Activated naive CD4-positive, alpha-beta T cell treated with anti-CD3 and anti-CD28 coated beads, Interleukin-2, amount 50 U/mL, for 24 hours (primary cell): ENCODE measurements at regions not wholly inside any gene's neighbourhood (a gene's known extent, or its start where the extent isn't known, plus 50 kb on each side); places are given as distances from the start of the nearest gene placed in this dataset.
A peak's percentile ranks its signal among the peaks of the same experiment; 100 is the strongest.

Source experiments
- H3K27ac Mint-ChIP-seq: one replicate; pipeline ENCODE4 v1.8.0; 2021; ENCODE audit warnings: mild to moderate bottlenecking, mixed read lengths
- H3K27me3 Mint-ChIP-seq: one replicate; pipeline ENCODE4 v1.8.0; 2021; ENCODE audit warnings: mixed read lengths
- H3K36me3 Mint-ChIP-seq: one replicate; pipeline ENCODE4 v1.8.0; 2021; ENCODE audit warnings: mixed read lengths
- H3K4me1 Mint-ChIP-seq: one replicate; pipeline ENCODE4 v1.8.0; 2021; ENCODE audit warnings: mixed read lengths
- H3K4me3 Mint-ChIP-seq: one replicate; pipeline ENCODE4 v1.8.0; 2021; ENCODE audit warnings: mild to moderate bottlenecking, mixed read lengths
- H3K9me3 Mint-ChIP-seq: one replicate; pipeline ENCODE4 v1.8.0; 2021; ENCODE audit warnings: mixed read lengths

DNA sequence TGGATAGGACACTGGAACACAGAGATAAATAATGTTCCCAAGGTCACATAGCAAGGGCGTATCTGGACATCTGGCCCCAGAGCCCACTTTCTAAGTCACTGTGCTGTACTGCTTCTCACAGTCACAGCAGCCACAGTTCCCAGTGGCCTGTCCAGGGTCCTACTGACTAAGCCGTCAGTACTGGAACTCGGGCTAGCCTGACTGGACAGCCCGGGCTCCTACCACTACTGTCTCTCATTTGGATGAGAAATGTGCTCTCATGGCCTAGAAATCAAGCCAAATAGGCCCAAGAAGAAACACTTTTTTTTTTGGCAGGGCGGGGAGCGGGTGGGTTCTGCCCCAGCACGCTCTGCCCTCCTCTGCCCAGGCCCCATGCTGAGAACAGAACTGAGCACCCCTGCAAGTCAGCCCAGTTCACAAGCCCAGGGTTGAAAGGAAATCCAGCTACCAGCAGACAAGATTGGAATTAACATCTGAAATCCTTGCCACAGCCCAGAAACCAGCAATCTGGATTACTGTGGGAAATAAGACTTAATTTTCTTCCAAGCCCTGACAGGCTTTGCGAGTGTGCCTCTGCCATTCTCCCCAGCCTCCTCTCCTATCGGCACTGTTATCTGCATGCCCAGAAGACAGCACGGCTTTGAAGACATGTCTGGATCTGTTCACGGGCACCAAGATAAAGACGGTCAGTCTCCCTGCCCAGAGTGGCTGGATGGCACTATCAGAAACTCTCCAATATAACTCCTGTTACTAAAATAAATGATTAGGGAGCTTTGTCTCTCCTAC is 182.9 kb upstream of the NCAM1 start:
- no peak overlapping the region for H3K4me3 Mint-ChIP-seq
- H3K4me1 Mint-ChIP-seq: no peaks in the 10 kb centered on the region
- H3K27me3 Mint-ChIP-seq: peaks cover 8% of the 10 kb centered on the region
- H3K9me3 Mint-ChIP-seq: no peaks in the 10 kb centered on the region
- H3K36me3 Mint-ChIP-seq: no peaks in the 10 kb centered on the region
- no peak overlapping the region for H3K27ac Mint-ChIP-seq

GRCh38 chr11:112778877-112779266 is 182.3 kb upstream of the NCAM1 start:
- no peaks in the 10 kb centered on the region for H3K4me1 Mint-ChIP-seq
- no peak overlapping the region for H3K4me3 Mint-ChIP-seq
- H3K27me3 Mint-ChIP-seq: peaks cover 8% of the 10 kb centered on the region
- H3K27ac Mint-ChIP-seq: no peak overlapping the region
- H3K9me3 Mint-ChIP-seq: no peaks in the 10 kb centered on the region
- H3K36me3 Mint-ChIP-seq: no peaks in the 10 kb centered on the region

- Mint-ChIP-seq H3K27ac (peak overlapping the region; percentile 47), H3K36me3 (no peaks in the 10 kb centered on the region), H3K4me1 (no peaks in the 10 kb centered on the region), H3K4me3 (no peak overlapping the region), H3K9me3 (no peaks in the 10 kb centered on the region), H3K27me3 (peaks cover 11% of the 10 kb centered on the region)
Observed at GRCh38 chr11:112780351-112781087, 180.7 kb upstream of the NCAM1 start.

DNA sequence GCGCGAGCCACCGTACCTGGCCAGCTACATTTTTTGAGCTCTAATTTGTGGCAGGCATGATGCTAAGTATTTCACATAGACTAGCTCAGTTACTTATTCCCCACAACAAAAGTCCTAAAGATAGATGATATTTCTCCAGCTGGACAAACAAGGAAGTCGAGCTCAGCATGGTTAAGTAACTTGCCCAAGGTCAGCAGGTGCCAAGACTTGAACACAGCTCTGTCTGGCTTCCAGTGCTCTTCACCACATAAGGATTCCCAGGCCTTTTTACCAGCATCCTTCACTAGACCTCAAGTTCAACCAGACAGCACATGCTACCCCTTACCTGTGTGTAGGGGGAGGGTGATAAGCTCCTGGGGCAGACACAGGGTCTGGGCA is 177.3 kb upstream of the NCAM1 start:
- Mint-ChIP-seq H3K4me1 (no peaks in the 10 kb centered on the region), H3K27ac (no peak overlapping the region), H3K9me3 (no peaks in the 10 kb centered on the region), H3K4me3 (no peak overlapping the region), H3K27me3 (peaks cover 13% of the 10 kb centered on the region), H3K36me3 (no peaks in the 10 kb centered on the region)

- no peaks in the 10 kb centered on the region for H3K36me3 Mint-ChIP-seq
- no peak overlapping the region for H3K27ac Mint-ChIP-seq
- no peaks in the 10 kb centered on the region for H3K4me1 Mint-ChIP-seq
- peaks cover 10% of the 10 kb centered on the region for H3K27me3 Mint-ChIP-seq
- no peaks in the 10 kb centered on the region for H3K9me3 Mint-ChIP-seq
- H3K4me3 Mint-ChIP-seq: no peak overlapping the region
Observed at GRCh38 chr11:112784323-112785073, 176.7 kb upstream of the NCAM1 start.

- no peaks in the 10 kb centered on the region for H3K36me3 Mint-ChIP-seq
- peaks cover 8% of the 10 kb centered on the region for H3K27me3 Mint-ChIP-seq
- H3K9me3 Mint-ChIP-seq: no peaks in the 10 kb centered on the region
- H3K4me3 Mint-ChIP-seq: no peak overlapping the region
- no peak overlapping the region for H3K27ac Mint-ChIP-seq
- no peaks in the 10 kb centered on the region for H3K4me1 Mint-ChIP-seq
Observed at GRCh38 chr11:112785149-112785548, 176.1 kb upstream of the NCAM1 start.

GRCh38 chr11:112785719-112786118 is 175.5 kb upstream of the NCAM1 start:
- Mint-ChIP-seq H3K27me3 (peaks cover 8% of the 10 kb centered on the region), H3K4me3 (no peak overlapping the region), H3K9me3 (no peaks in the 10 kb centered on the region), H3K36me3 (no peaks in the 10 kb centered on the region), H3K4me1 (no peaks in the 10 kb centered on the region), H3K27ac (no peak overlapping the region)

DNA sequence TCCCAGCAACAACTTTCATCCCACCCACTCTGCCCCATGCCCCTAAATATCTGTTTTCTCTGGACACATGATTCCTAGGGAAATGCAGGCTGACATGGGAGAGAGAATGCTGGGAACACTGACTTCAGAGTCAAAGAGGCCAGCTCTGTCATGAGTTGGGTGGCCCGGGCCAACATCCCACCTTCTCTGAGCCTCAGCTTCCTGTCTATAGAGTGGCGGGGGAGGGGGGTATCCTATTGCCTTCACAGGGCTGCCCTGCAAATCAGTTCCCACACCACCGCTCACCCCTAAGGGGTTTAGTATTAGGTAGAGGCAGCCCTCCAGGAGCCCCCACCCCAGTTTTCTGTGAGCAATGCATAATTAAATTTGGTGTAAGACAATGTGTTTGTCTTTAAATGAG is 175.0 kb upstream of the NCAM1 start:
- Mint-ChIP-seq H3K27me3 (peaks cover 8% of the 10 kb centered on the region), H3K4me3 (no peak overlapping the region), H3K36me3 (no peaks in the 10 kb centered on the region), H3K27ac (no peak overlapping the region), H3K4me1 (no peaks in the 10 kb centered on the region), H3K9me3 (no peaks in the 10 kb centered on the region)

GRCh38 chr11:112786886-112787530 is 174.2 kb upstream of the NCAM1 start:
- no peaks in the 10 kb centered on the region for H3K9me3 Mint-ChIP-seq
- no peaks in the 10 kb centered on the region for H3K4me1 Mint-ChIP-seq
- H3K36me3 Mint-ChIP-seq: no peaks in the 10 kb centered on the region
- H3K27ac Mint-ChIP-seq: no peak overlapping the region
- H3K4me3 Mint-ChIP-seq: no peak overlapping the region
- H3K27me3 Mint-ChIP-seq: peaks cover 8% of the 10 kb centered on the region

DNA sequence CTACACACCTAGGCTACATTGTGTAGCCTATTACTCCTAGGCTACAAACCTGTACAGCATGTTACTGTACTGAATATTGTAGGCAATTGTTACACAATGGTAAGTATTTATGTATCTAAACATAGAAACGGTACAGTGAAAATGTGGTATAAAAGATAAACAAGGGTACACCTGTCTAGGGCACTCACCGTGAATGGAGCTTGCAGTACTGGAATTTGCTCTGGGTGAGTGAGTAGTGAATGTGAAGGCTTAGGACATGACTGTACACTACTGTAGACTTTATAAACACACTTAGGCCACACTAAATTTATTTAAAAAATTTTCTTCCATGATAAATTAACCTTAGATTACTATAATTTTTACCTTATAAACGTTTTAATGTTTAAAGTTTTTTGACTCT is 171.7 kb upstream of the NCAM1 start:
- Mint-ChIP-seq H3K27me3 (peaks cover 7% of the 10 kb centered on the region), H3K4me3 (no peak overlapping the region)

DNA sequence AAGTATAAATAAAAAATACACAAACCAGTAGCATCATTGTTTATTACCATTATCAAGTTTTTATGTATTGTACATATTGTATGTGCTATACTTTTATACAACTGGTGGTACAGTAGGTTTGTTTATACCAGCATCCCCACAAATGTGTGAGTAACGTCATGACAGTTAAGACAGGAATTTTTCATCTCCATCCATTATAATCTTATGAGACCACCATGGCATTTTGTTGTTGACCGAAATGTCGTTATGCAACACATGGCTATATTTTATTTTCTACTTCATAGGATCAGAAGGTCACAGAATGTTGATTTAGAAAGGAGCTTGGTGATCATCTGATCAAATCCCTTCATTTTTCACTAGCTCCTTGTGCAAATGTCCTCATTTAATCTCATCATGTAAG is 170.9 kb upstream of the NCAM1 start:
- H3K4me1 Mint-ChIP-seq: no peaks in the 10 kb centered on the region
- no peaks in the 10 kb centered on the region for H3K36me3 Mint-ChIP-seq
- peaks cover 6% of the 10 kb centered on the region for H3K27me3 Mint-ChIP-seq
- H3K27ac Mint-ChIP-seq: no peak overlapping the region
- no peaks in the 10 kb centered on the region for H3K9me3 Mint-ChIP-seq
- H3K4me3 Mint-ChIP-seq: no peak overlapping the region

More for the DNA sequence above, 171.7 kb upstream of the NCAM1 start:
- Mint-ChIP-seq H3K27ac (no peak overlapping the region), H3K36me3 (no peaks in the 10 kb centered on the region), H3K9me3 (no peaks in the 10 kb centered on the region), H3K4me1 (no peaks in the 10 kb centered on the region)

DNA sequence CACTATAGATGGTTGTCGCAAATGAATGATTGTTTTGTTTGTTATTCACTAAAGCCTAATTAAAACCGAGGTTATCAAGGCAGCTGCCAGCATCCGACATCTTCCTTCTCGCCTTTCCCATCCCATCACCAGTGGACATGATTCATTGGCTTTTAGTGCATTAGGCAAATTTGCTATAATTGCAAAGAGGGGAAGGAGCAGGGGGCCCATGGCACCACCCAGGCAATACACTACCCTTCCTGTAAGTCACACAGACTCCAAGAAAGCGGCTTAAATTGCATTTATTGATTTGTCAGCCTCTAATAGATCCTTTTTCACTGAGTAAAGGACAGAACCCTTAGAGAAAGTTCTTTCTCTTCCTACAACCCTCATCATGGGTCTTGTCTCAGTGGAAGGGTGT is 169.2 kb upstream of the NCAM1 start:
- Mint-ChIP-seq H3K27me3 (peaks cover 1% of the 10 kb centered on the region), H3K9me3 (no peaks in the 10 kb centered on the region), H3K27ac (no peak overlapping the region), H3K4me3 (no peak overlapping the region), H3K36me3 (no peaks in the 10 kb centered on the region), H3K4me1 (no peaks in the 10 kb centered on the region)

GRCh38 chr11:112793416-112793815 is 167.8 kb upstream of the NCAM1 start:
- H3K27me3 Mint-ChIP-seq: no peaks in the 10 kb centered on the region
- H3K4me1 Mint-ChIP-seq: no peaks in the 10 kb centered on the region
- no peak overlapping the region for H3K4me3 Mint-ChIP-seq
- H3K27ac Mint-ChIP-seq: no peak overlapping the region
- no peaks in the 10 kb centered on the region for H3K9me3 Mint-ChIP-seq
- H3K36me3 Mint-ChIP-seq: no peaks in the 10 kb centered on the region

- Mint-ChIP-seq H3K9me3 (no peaks in the 10 kb centered on the region), H3K4me3 (no peak overlapping the region), H3K36me3 (no peaks in the 10 kb centered on the region), H3K27me3 (peaks cover 1% of the 10 kb centered on the region), H3K27ac (no peak overlapping the region), H3K4me1 (no peaks in the 10 kb centered on the region)
Observed at GRCh38 chr11:112794331-112794846, 166.8 kb upstream of the NCAM1 start.

DNA sequence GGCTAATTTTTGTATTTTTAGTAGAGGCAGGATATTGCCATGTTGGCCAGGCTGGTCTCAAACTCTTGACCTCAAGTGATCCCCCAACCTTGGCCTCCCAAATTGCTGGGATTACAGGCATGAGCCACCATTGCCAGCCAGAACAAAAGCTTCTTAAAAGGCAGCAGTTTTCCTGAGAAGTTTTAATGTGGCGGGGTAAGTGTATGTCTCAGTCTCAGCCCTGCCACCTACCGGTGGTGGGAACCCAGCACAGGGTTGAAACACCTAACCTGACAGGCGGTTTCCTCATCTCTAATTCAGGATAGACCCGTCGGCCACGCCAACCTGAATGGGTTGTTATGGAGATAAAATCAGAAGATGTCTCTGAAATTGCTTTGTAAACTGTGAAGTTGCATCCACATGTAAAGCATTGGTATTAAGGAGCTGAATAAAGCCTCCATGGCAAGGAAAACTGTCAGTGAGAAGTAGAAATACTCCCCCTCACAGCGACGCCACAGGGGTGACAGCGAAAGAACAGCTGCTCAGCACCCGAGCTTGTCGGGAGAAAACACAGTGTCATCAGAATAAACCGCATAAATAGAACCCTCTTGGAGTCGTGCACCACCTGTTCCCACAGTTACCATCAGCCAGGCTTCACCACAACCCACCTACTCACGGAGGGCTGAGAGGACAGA is 165.9 kb upstream of the NCAM1 start:
- Mint-ChIP-seq H3K4me1 (no peaks in the 10 kb centered on the region), H3K27ac (no peak overlapping the region), H3K36me3 (no peaks in the 10 kb centered on the region), H3K9me3 (no peaks in the 10 kb centered on the region), H3K4me3 (no peak overlapping the region), H3K27me3 (peaks cover 4% of the 10 kb centered on the region)
